ENCODE measurements at regions not wholly inside any gene's neighbourhood (a gene's known extent, or its start where the extent isn't known, plus 50 kb on each side); places are given as distances from the start of the nearest gene placed in this dataset.
"Not testable (repeated sequence)": the region's sequence is repeated elsewhere in the genome, so short reads cannot be mapped to it uniquely, and the experiment has no call there.

GRCh38 chr2:215553946-215554345 lies 118.1 kb upstream of the FN1 start:
- no peaks in the 10 kb centered on the region for H3K27me3 ChIP-seq (ENCODE audit: control insufficient read depth, insufficient read depth, low read length)
- H3K4me3 ChIP-seq (ENCODE audit: low read length): no peak overlapping the region
- H3K27ac ChIP-seq (ENCODE audit: low read length): no peak overlapping the region
- no peak for DNase-seq (ENCODE audit: low read depth, low spot score)
- no peaks in the 10 kb centered on the region for H3K9me3 ChIP-seq (ENCODE audit: control insufficient read depth, insufficient read depth, low read length)
- no peaks in the 10 kb centered on the region for H3K36me3 ChIP-seq (ENCODE audit: control insufficient read depth, insufficient read depth, low read length)
- no CpG with 5 or more reads among the region's 3 CpGs for WGBS (ENCODE audit: insufficient coverage, insufficient read length)
- no peaks in the 10 kb centered on the region for H3K4me1 ChIP-seq (ENCODE audit: control insufficient read depth, insufficient read depth, low read length)

GRCh38 chr2:215552144-215552580 lies 116.3 kb upstream of the FN1 start:
- Histone ChIP-seq H3K4me1 (ENCODE audit: control insufficient read depth, insufficient read depth, low read length) (no peaks in the 10 kb centered on the region; the same call in 1 of the 2 replicates), H3K27me3 (ENCODE audit: control insufficient read depth, insufficient read depth, low read length) (no peaks in the 10 kb centered on the region), H3K4me3 (ENCODE audit: low read length) (no peak overlapping the region), H3K27ac (ENCODE audit: low read length) (no peak overlapping the region), H3K36me3 (ENCODE audit: control insufficient read depth, insufficient read depth, low read length) (no peaks in the 10 kb centered on the region), H3K9me3 (ENCODE audit: control insufficient read depth, insufficient read depth, low read length) (no peaks in the 10 kb centered on the region)
- WGBS (ENCODE audit: insufficient coverage, insufficient read length): no CpG with 5 or more reads among the region's 4 CpGs
- DNase-seq (ENCODE audit: low read depth, low spot score): no peak

DNA sequence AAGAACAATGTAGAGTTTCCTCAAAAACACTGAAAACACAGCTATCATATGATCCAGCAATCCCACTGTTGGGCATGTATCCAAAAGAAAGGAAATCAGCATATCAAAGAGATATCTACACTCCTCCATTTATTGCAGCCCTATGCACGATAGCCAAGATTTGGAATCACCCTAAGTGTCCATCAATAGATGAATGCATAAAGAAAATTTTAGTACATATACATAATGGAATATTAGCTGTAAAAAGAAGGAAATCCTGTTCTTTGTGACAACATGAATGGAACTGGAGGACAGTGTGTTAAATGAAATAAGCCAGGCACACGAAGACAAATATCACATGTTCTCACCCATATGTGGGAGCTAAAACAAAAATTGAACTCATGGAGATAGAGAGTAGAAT lies 114.5 kb upstream of the FN1 start:
- DNase-seq (ENCODE audit: low read depth, low spot score): no peak
- Histone ChIP-seq H3K4me3 (ENCODE audit: low read length) (no peak overlapping the region), H3K4me1 (ENCODE audit: control insufficient read depth, insufficient read depth, low read length) (no peaks in the 10 kb centered on the region; the same call in 1 of the 2 replicates), H3K27ac (ENCODE audit: low read length) (no peak overlapping the region), H3K9me3 (ENCODE audit: control insufficient read depth, insufficient read depth, low read length) (no peaks in the 10 kb centered on the region), H3K36me3 (ENCODE audit: control insufficient read depth, insufficient read depth, low read length) (no peaks in the 10 kb centered on the region), H3K27me3 (ENCODE audit: control insufficient read depth, insufficient read depth, low read length) (no peaks in the 10 kb centered on the region)
- WGBS (ENCODE audit: insufficient coverage, insufficient read length): no CpG with 5 or more reads among the region's 2 CpGs

DNA sequence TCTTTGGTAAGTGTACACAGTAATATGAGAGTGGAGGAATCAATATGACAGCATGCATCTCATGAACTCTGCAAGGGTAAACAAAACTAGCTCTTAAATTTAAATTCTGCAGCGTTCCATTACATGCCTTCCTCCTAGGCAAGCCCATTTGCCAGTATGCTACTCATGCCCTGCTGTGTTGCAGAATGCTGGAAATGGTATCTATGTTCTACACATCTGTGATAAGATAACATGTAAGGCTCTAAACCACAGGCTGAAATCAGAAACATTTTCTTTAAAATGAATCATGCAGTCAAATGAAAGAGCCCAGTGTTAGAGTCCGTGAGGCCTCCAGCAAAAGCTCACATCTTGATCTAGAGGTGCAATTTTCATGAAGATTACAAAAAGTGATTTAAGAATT lies 112.8 kb upstream of the FN1 start:
- Histone ChIP-seq H3K36me3 (ENCODE audit: control insufficient read depth, insufficient read depth, low read length) (no peaks in the 10 kb centered on the region), H3K27ac (ENCODE audit: low read length) (no peak overlapping the region), H3K27me3 (ENCODE audit: control insufficient read depth, insufficient read depth, low read length) (no peaks in the 10 kb centered on the region), H3K9me3 (ENCODE audit: control insufficient read depth, insufficient read depth, low read length) (no peaks in the 10 kb centered on the region), H3K4me3 (ENCODE audit: low read length) (no peak overlapping the region), H3K4me1 (ENCODE audit: control insufficient read depth, insufficient read depth, low read length) (no peaks in the 10 kb centered on the region; the same call in 1 of the 2 replicates)
- no CpG with 5 or more reads among the region's 2 CpGs for WGBS (ENCODE audit: insufficient coverage, insufficient read length)
- no peak for DNase-seq (ENCODE audit: low read depth, low spot score)

- no peak for DNase-seq (ENCODE audit: low read depth, low spot score)
- Histone ChIP-seq H3K4me1 (ENCODE audit: control insufficient read depth, insufficient read depth, low read length) (no peaks in the 10 kb centered on the region; the same call in 1 of the 2 replicates), H3K27me3 (ENCODE audit: control insufficient read depth, insufficient read depth, low read length) (no peaks in the 10 kb centered on the region), H3K27ac (ENCODE audit: low read length) (no peak overlapping the region), H3K36me3 (ENCODE audit: control insufficient read depth, insufficient read depth, low read length) (no peaks in the 10 kb centered on the region), H3K9me3 (ENCODE audit: control insufficient read depth, insufficient read depth, low read length) (no peaks in the 10 kb centered on the region), H3K4me3 (ENCODE audit: low read length) (no peak overlapping the region)
These were observed 106.8 kb upstream of the FN1 start for GRCh38 chr2:215542690-215543089.

GRCh38 chr2:215540658-215541057 lies 104.8 kb upstream of the FN1 start:
- H3K27me3 ChIP-seq (ENCODE audit: control insufficient read depth, insufficient read depth, low read length): no peaks in the 10 kb centered on the region
- H3K9me3 ChIP-seq (ENCODE audit: control insufficient read depth, insufficient read depth, low read length): no peaks in the 10 kb centered on the region
- no peak for DNase-seq (ENCODE audit: low read depth, low spot score)
- no peak overlapping the region for H3K4me3 ChIP-seq (ENCODE audit: low read length)
- H3K4me1 ChIP-seq (ENCODE audit: control insufficient read depth, insufficient read depth, low read length): no peaks in the 10 kb centered on the region
- H3K36me3 ChIP-seq (ENCODE audit: control insufficient read depth, insufficient read depth, low read length): no peaks in the 10 kb centered on the region
- no CpG with 5 or more reads among the region's 1 CpG for WGBS (ENCODE audit: insufficient coverage, insufficient read length)
- H3K27ac ChIP-seq (ENCODE audit: low read length): no peak overlapping the region

DNA sequence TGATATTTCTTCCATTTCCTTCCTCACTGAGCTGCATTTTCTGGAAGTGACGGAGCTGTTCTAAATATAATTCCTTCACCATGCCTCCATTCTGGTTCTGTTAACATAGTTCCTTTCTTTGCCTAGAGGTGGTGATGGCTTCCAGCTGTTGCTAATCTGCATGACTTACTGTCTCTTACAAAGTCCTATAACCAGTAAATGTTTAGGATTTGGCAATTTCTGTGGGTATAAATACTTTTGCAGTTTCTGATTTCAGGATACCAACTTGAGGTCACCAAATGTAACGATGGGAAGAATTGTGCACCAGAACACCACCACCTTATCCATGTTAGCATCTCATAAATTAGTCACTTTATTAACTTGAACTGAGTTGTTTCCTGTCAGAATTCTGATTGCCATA lies 101.7 kb upstream of the FN1 start:
- H3K4me1 ChIP-seq (ENCODE audit: control insufficient read depth, insufficient read depth, low read length): no peaks in the 10 kb centered on the region
- no peak for DNase-seq (ENCODE audit: low read depth, low spot score)
- H3K27ac ChIP-seq (ENCODE audit: low read length): no peak overlapping the region
- no peaks in the 10 kb centered on the region for H3K9me3 ChIP-seq (ENCODE audit: control insufficient read depth, insufficient read depth, low read length)
- no CpG with 5 or more reads among the region's 2 CpGs for WGBS (ENCODE audit: insufficient coverage, insufficient read length)
- no peaks in the 10 kb centered on the region for H3K27me3 ChIP-seq (ENCODE audit: control insufficient read depth, insufficient read depth, low read length)
- H3K36me3 ChIP-seq (ENCODE audit: control insufficient read depth, insufficient read depth, low read length): no peaks in the 10 kb centered on the region
- no peak overlapping the region for H3K4me3 ChIP-seq (ENCODE audit: low read length)

DNA sequence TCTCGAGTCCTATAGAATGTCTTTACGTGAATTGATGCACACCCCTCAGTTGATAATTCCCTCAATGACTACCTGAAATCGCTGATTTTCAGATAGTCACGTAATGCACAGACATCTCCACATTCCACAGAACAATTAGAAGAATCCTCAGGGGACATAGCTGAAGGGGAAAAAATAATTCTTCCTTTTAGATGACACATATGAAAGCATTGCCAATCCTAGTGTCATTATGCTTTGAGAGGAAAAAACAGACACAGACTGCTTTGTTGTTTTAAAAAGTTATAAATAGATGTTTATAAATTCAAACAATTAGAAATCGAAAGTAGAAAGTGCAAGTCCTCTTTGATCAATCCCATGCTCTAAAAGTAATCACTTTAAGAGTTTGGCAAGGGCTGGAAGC lies 100.6 kb upstream of the FN1 start:
- DNase-seq (ENCODE audit: low read depth, low spot score): no peak
- Histone ChIP-seq H3K27me3 (ENCODE audit: control insufficient read depth, insufficient read depth, low read length) (no peaks in the 10 kb centered on the region), H3K4me1 (ENCODE audit: control insufficient read depth, insufficient read depth, low read length) (no peaks in the 10 kb centered on the region), H3K27ac (ENCODE audit: low read length) (no peak overlapping the region), H3K4me3 (ENCODE audit: low read length) (no peak overlapping the region), H3K9me3 (ENCODE audit: control insufficient read depth, insufficient read depth, low read length) (no peaks in the 10 kb centered on the region), H3K36me3 (ENCODE audit: control insufficient read depth, insufficient read depth, low read length) (no peaks in the 10 kb centered on the region)
- no CpG with 5 or more reads among the region's 5 CpGs for WGBS (ENCODE audit: insufficient coverage, insufficient read length)

DNA sequence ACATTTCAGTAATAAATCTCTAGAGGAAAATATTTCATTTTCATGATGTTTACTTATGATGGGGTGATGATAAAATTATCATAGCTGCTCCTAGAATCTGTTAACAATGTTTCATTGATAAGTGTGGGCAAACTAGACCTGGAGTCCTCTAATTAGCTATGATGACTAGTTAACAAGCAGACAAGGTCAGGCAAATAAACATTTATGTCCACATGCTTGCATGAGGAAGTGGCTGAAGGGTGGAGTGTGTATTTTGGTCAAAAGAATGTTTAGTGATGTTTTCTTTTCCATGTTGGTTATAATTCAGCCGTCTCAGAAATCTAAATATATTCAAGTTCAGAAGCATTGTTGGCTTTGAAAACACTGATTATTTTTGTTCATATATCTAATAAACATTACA lies 99.9 kb upstream of the FN1 start:
- Histone ChIP-seq H3K4me1 (ENCODE audit: control insufficient read depth, insufficient read depth, low read length) (no peaks in the 10 kb centered on the region), H3K36me3 (ENCODE audit: control insufficient read depth, insufficient read depth, low read length) (no peaks in the 10 kb centered on the region), H3K4me3 (ENCODE audit: low read length) (no peak overlapping the region), H3K27me3 (ENCODE audit: control insufficient read depth, insufficient read depth, low read length) (no peaks in the 10 kb centered on the region), H3K27ac (ENCODE audit: low read length) (no peak overlapping the region), H3K9me3 (ENCODE audit: control insufficient read depth, insufficient read depth, low read length) (no peaks in the 10 kb centered on the region)
- DNase-seq (ENCODE audit: low read depth, low spot score): no peak
- no CpG with 5 or more reads among the region's 1 CpG for WGBS (ENCODE audit: insufficient coverage, insufficient read length)

GRCh38 chr2:215535125-215535668 lies 99.3 kb upstream of the FN1 start:
- 100% methylated on average over 1 of the region's 3 CpGs for WGBS (ENCODE audit: insufficient coverage, insufficient read length)
- Histone ChIP-seq H3K4me3 (ENCODE audit: low read length) (no peak overlapping the region), H3K27ac (ENCODE audit: low read length) (no peak overlapping the region), H3K27me3 (ENCODE audit: control insufficient read depth, insufficient read depth, low read length) (no peaks in the 10 kb centered on the region), H3K36me3 (ENCODE audit: control insufficient read depth, insufficient read depth, low read length) (no peaks in the 10 kb centered on the region), H3K9me3 (ENCODE audit: control insufficient read depth, insufficient read depth, low read length) (no peaks in the 10 kb centered on the region), H3K4me1 (ENCODE audit: control insufficient read depth, insufficient read depth, low read length) (no peaks in the 10 kb centered on the region)
- no peak for DNase-seq (ENCODE audit: low read depth, low spot score)

GRCh38 chr2:215533716-215534115 lies 97.8 kb upstream of the FN1 start:
- no CpG with 5 or more reads among the region's 2 CpGs for WGBS (ENCODE audit: insufficient coverage, insufficient read length)
- DNase-seq (ENCODE audit: low read depth, low spot score); H3K4me1 ChIP-seq (ENCODE audit: control insufficient read depth, insufficient read depth, low read length); H3K9me3 ChIP-seq (ENCODE audit: control insufficient read depth, insufficient read depth, low read length); H3K27me3 ChIP-seq (ENCODE audit: control insufficient read depth, insufficient read depth, low read length); H3K4me3 ChIP-seq (ENCODE audit: low read length); H3K27ac ChIP-seq (ENCODE audit: low read length); H3K36me3 ChIP-seq (ENCODE audit: control insufficient read depth, insufficient read depth, low read length): not testable (repeated sequence)

Data from iPS DF 6.9 (cell line).